Vagina (tissue), 2 donors: ENCODE measurements at regions not wholly inside any gene's neighbourhood (a gene's known extent, or its start where the extent isn't known, plus 50 kb on each side); places are given as distances from the start of the nearest gene placed in this dataset.

ENCODE experiments used
- DNase-seq, 2 donors: peaks; one replicate each; pipeline ENCODE4 v3.0.0-alpha.2; 2017; ENCODE audit errors: extremely low spot score in 2 of 2
- H3K27ac ChIP-seq: fragments of 200-600 bp; sonication (generic); one replicate; pipeline ENCODE4 v1.5.1; 2019
- H3K27me3 ChIP-seq: fragments of 200-600 bp; sonication (generic); one replicate; pipeline ENCODE4 v1.5.1; 2019
- H3K36me3 ChIP-seq, 2 donors: fragments of 200-600 bp; sonication (generic); one replicate each; pipeline ENCODE4 v1.5.1; 2017 to 2019
- H3K4me1 ChIP-seq: fragments of 200-600 bp; sonication (generic); one replicate; pipeline ENCODE4 v1.5.1; 2019
- H3K4me3 ChIP-seq, 2 donors: fragments of 200-600 bp; sonication (generic); 1 replicate in 1 of 2; 2 replicates in 1 of 2; pipeline ENCODE4 v1.5.1; 2016 to 2019
- H3K9me3 ChIP-seq: fragments of 200-600 bp; sonication (generic); one replicate; pipeline ENCODE4 v1.5.1; 2019
- CTCF ChIP-seq, 3 experiments: fragments of 450-650 bp in 2 of 3; fragments of 200-600 bp in 1 of 3; sonication (generic) in 1 of 3; IDR thresholded peaks; one replicate each; pipeline ENCODE4 v1.5.1; 2017 to 2019; ENCODE audit warnings: antibody characterized with exemption in 3 of 3, mild to moderate bottlenecking in 2 of 3, moderate library complexity in 2 of 3
- POLR2A ChIP-seq, 2 donors: fragments of 450-650 bp; IDR thresholded peaks; one replicate each; pipeline ENCODE4 v1.6.1; 2017; ENCODE audit warnings: antibody characterized with exemption in 2 of 2, mild to moderate bottlenecking in 2 of 2, moderate library complexity in 2 of 2
- POLR2AphosphoS5 ChIP-seq, 2 donors: sonication (generic); formaldehyde crosslinking; IDR thresholded peaks; one replicate each; pipeline ENCODE4 v1.9.0; 2017; ENCODE audit warnings: antibody characterized with exemption in 2 of 2, mild to moderate bottlenecking in 2 of 2, low read depth in 1 of 2; ENCODE audit not compliant: insufficient read depth in 1 of 2
- intact Hi-C: fragments of 100-400 bp; cut with DNase I; formaldehyde crosslinking; loops from one replicate; pipeline ENCODE4 v1.15.1; 2023

- H3K27me3 ChIP-seq: no peaks in the 10 kb centered on the region
- H3K36me3 ChIP-seq: no peaks in the 10 kb centered on the region
- DNase-seq: no peak
- H3K9me3 ChIP-seq: no peaks in the 10 kb centered on the region
- intact Hi-C loops: no loop called here
- H3K4me3 ChIP-seq: no peak overlapping the region
- no peak overlapping the region for H3K27ac ChIP-seq
- H3K4me1 ChIP-seq: no peaks in the 10 kb centered on the region
- TF ChIP-seq CTCF (IDR thresholded peaks at IDR 0.05) (no peak), POLR2A (IDR thresholded peaks at IDR 0.05) (no peak), POLR2AphosphoS5 (IDR thresholded peaks at IDR 0.05; ENCODE audit: insufficient read depth in 1 of 2, low read depth in 1 of 2) (no peak)
These were observed 64.8 kb upstream of the UNC93A start for GRCh38 chr6:167226383-167226685.

GRCh38 chr6:167226791-167227190 lies 64.3 kb upstream of the UNC93A start:
- no peaks in the 10 kb centered on the region for H3K36me3 ChIP-seq
- no peak for TF ChIP-seq CTCF (IDR thresholded peaks at IDR 0.05)
- TF ChIP-seq POLR2A (IDR thresholded peaks at IDR 0.05): no peak
- TF ChIP-seq POLR2AphosphoS5 (IDR thresholded peaks at IDR 0.05; ENCODE audit: insufficient read depth in 1 of 2, low read depth in 1 of 2): no peak
- no peaks in the 10 kb centered on the region for H3K27me3 ChIP-seq
- no peaks in the 10 kb centered on the region for H3K9me3 ChIP-seq
- H3K27ac ChIP-seq: no peak overlapping the region
- intact Hi-C loops: no loop called here
- DNase-seq: no peak
- H3K4me1 ChIP-seq: no peaks in the 10 kb centered on the region
- H3K4me3 ChIP-seq: no peak overlapping the region

GRCh38 chr6:167227984-167228383 lies 63.1 kb upstream of the UNC93A start:
- Histone ChIP-seq H3K4me3 (no peak overlapping the region), H3K9me3 (no peaks in the 10 kb centered on the region), H3K36me3 (no peaks in the 10 kb centered on the region), H3K27ac (no peak overlapping the region), H3K27me3 (no peaks in the 10 kb centered on the region), H3K4me1 (no peaks in the 10 kb centered on the region)
- intact Hi-C loops: no loop called here
- DNase-seq: no peak
- TF ChIP-seq POLR2A (IDR thresholded peaks at IDR 0.05): no peak
- TF ChIP-seq POLR2AphosphoS5 (IDR thresholded peaks at IDR 0.05; ENCODE audit: insufficient read depth in 1 of 2, low read depth in 1 of 2): no peak
- no peak for TF ChIP-seq CTCF (IDR thresholded peaks at IDR 0.05)

- no peak overlapping the region for H3K4me3 ChIP-seq
- no peaks in the 10 kb centered on the region for H3K27me3 ChIP-seq
- no peaks in the 10 kb centered on the region for H3K36me3 ChIP-seq
- no peak for DNase-seq
- H3K4me1 ChIP-seq: no peaks in the 10 kb centered on the region
- intact Hi-C loops: no loop called here
- no peaks in the 10 kb centered on the region for H3K9me3 ChIP-seq
- TF ChIP-seq POLR2A (IDR thresholded peaks at IDR 0.05): no peak
- no peak for TF ChIP-seq CTCF (IDR thresholded peaks at IDR 0.05)
- TF ChIP-seq POLR2AphosphoS5 (IDR thresholded peaks at IDR 0.05; ENCODE audit: insufficient read depth in 1 of 2, low read depth in 1 of 2): no peak
- no peak overlapping the region for H3K27ac ChIP-seq
These were observed 61.5 kb upstream of the UNC93A start for GRCh38 chr6:167229586-167229985.

GRCh38 chr6:167230288-167230687 lies 60.8 kb upstream of the UNC93A start:
- DNase-seq: no peak
- H3K36me3 ChIP-seq: no peaks in the 10 kb centered on the region
- no peak overlapping the region for H3K27ac ChIP-seq
- H3K4me1 ChIP-seq: no peaks in the 10 kb centered on the region
- H3K4me3 ChIP-seq: no peak overlapping the region
- intact Hi-C loops: no loop called here
- H3K27me3 ChIP-seq: no peaks in the 10 kb centered on the region
- TF ChIP-seq POLR2AphosphoS5 (IDR thresholded peaks at IDR 0.05; ENCODE audit: insufficient read depth in 1 of 2, low read depth in 1 of 2) (no peak), CTCF (IDR thresholded peaks at IDR 0.05) (no peak), POLR2A (IDR thresholded peaks at IDR 0.05) (no peak)
- no peaks in the 10 kb centered on the region for H3K9me3 ChIP-seq
